ENCODE measurements at regions not wholly inside any gene's neighbourhood (a gene's known extent, or its start where the extent isn't known, plus 50 kb on each side); places are given as distances from the start of the nearest gene placed in this dataset.
A peak's percentile ranks its signal among the peaks of the same experiment; 100 is the strongest.

GRCh38 chr2:204205538-204205937 lies 269.0 kb downstream of the ICOS start:
- TF ChIP-seq CTCF (IDR thresholded peaks at IDR 0.05) (no peak), MYBL2 (CRISPR knock-in tag; IDR thresholded peaks at IDR 0.05) (no peak), CREM (CRISPR knock-in tag; IDR thresholded peaks at IDR 0.05) (0 out of 2 replicates have a peak, but pooled peaks have one; percentile 20), IRF1 (CRISPR knock-in tag; IDR thresholded peaks at IDR 0.05) (no peak), ZNF416 (CRISPR knock-in tag; IDR thresholded peaks at IDR 0.05) (no peak), HMGA2 (CRISPR knock-in tag; IDR thresholded peaks at IDR 0.05) (no peak), ZNF512 (CRISPR knock-in tag; IDR thresholded peaks at IDR 0.05; ENCODE audit: borderline replicate concordance) (no peak), PRDM15 (CRISPR knock-in tag; IDR thresholded peaks at IDR 0.05) (no peak), ATF3 (CRISPR knock-in tag; conservative IDR thresholded peaks at IDR 0.05) (no peak), NR1H2 (CRISPR knock-in tag; IDR thresholded peaks at IDR 0.05) (no peak), SP1 (CRISPR knock-in tag; conservative IDR thresholded peaks at IDR 0.05) (no peak), USF1 (CRISPR knock-in tag; IDR thresholded peaks at IDR 0.05) (no peak), NFE2L1 (CRISPR knock-in tag; IDR thresholded peaks at IDR 0.05) (no peak), ERG (CRISPR knock-in tag; IDR thresholded peaks at IDR 0.05) (no peak)
